Astrocyte of the cerebellum (primary cell): ENCODE measurements at regions not wholly inside any gene's neighbourhood (a gene's known extent, or its start where the extent isn't known, plus 50 kb on each side); places are given as distances from the start of the nearest gene placed in this dataset.

Source experiments
- DNase-seq: peaks from one replicate; pipeline ENCODE4 v3.0.0-alpha.2; 2011; ENCODE audit warnings: low read depth
- H3K4me3 ChIP-seq: 2 replicates; pipeline ENCODE4 v1.5.1; 2011; ENCODE audit warnings: mild to moderate bottlenecking, low read depth, low read length, moderate library complexity
- in situ Hi-C: cut with HindIII; loops from 2 replicates; pipeline ENCODE4 v1.10.0; 2017; ENCODE audit warnings: low sequenced_read_pairs
- TF ChIP-seq, protein P1 (sequence below): IDR thresholded peaks from 2 replicates; pipeline ENCODE4 v1.5.1; 2012; ENCODE audit warnings: low read length, low read depth, moderate library complexity, mild to moderate bottlenecking; ENCODE audit errors: missing control alignments

- in situ Hi-C loops: no loop called here
- H3K4me3 ChIP-seq: no peak overlapping the region
- no peak for DNase-seq
- TF ChIP-seq, protein P1, sequence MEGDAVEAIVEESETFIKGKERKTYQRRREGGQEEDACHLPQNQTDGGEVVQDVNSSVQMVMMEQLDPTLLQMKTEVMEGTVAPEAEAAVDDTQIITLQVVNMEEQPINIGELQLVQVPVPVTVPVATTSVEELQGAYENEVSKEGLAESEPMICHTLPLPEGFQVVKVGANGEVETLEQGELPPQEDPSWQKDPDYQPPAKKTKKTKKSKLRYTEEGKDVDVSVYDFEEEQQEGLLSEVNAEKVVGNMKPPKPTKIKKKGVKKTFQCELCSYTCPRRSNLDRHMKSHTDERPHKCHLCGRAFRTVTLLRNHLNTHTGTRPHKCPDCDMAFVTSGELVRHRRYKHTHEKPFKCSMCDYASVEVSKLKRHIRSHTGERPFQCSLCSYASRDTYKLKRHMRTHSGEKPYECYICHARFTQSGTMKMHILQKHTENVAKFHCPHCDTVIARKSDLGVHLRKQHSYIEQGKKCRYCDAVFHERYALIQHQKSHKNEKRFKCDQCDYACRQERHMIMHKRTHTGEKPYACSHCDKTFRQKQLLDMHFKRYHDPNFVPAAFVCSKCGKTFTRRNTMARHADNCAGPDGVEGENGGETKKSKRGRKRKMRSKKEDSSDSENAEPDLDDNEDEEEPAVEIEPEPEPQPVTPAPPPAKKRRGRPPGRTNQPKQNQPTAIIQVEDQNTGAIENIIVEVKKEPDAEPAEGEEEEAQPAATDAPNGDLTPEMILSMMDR: no peak
Measured at GRCh38 chr14:104460791-104461651, 118.5 kb upstream of the C14orf180 start.

DNA sequence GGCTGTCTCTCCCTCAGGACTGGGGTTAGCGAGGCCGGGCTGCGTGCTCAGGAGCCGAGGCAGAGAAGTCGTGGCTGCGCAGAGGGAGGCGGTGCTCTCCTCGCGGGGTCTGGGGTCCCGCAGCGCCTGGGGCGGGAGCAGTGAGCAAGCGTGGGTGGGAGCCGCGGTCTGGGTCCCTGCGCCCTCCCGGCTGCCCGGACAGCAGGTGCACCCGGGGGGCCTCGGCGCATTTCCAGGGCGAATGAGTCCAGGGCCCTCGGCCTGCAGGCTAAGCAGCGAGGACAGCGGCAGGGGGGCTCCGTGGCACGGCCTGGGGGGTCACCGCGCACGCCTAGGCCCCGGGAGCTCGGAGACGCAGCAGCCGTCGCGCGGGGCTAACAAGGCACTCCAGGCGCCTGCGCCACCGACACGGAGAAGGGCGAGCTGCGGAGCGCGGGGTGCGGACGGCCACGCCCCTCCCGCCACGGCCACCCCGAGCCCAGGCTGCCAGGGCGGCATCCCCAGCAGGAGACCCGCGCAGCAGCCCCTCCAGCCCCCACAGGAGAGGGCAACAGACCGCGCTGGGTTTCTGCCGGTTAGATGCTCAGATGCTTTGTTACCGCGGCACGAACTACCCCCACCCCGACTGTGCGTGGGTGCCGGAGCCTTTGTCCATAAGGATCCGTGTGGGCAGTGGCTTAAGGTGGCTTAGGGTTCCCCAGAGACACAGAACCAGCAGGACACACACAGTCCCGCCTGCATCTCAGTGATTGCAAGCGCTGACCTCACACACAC, 117.7 kb upstream of the C14orf180 start:
- TF ChIP-seq, protein P1: no peak
- no peak overlapping the region for H3K4me3 ChIP-seq
- in situ Hi-C loops: no loop called here
- DNase-seq: no peak

DNA sequence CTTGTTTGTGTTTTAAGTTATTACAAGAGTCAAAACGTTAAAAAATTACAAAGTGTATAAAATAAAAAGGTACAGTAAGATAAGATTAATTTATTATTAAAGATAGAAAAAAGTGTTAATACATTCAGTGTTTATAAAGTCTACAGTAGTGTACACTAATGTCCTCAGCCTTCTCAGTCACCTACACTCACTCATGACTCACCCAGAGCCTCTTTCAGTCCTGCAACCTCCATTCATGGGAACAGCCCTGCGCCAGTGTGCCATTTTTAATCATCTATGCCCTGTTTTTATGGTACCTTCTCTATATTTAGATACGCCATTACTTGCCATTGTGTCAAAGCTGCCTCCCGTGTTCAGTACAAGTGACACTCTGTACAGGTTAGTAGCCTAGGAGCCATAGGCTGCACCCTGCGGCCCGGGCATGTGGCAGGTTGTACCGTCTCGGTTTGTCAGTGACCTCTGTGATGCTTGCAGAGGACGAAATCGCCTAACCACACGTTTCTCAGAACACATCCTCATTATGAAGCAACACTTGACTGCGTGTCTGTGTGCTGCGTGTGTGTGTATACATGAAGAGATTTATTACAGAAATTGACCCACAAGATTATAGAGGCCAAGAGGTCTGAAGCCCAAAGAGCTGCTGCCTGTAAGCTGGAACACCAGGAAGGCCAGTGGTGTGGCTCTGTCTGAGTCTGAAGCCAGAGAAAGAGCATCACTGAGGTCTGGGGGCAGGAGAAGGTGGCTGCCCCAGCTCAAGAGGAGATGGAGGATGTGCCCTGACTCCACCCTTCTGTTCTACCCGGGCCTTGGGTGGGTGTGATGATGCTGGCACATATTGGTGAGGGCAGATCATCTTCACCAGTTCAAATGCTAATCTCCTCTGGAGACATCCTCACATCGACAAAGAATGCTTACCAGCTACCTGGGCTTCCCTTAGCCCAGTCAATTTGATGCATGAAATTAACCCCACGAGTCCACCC, 116.6 kb upstream of the C14orf180 start:
- no peak overlapping the region for H3K4me3 ChIP-seq
- in situ Hi-C loops: no loop called here
- TF ChIP-seq, protein P1: no peak
- DNase-seq: no peak

- H3K4me3 ChIP-seq: no peak overlapping the region
- in situ Hi-C loops: no loop called here
- TF ChIP-seq, protein P1: no peak
- DNase-seq: no peak
Measured at GRCh38 chr14:104464907-104465306, 114.7 kb upstream of the C14orf180 start.

DNA sequence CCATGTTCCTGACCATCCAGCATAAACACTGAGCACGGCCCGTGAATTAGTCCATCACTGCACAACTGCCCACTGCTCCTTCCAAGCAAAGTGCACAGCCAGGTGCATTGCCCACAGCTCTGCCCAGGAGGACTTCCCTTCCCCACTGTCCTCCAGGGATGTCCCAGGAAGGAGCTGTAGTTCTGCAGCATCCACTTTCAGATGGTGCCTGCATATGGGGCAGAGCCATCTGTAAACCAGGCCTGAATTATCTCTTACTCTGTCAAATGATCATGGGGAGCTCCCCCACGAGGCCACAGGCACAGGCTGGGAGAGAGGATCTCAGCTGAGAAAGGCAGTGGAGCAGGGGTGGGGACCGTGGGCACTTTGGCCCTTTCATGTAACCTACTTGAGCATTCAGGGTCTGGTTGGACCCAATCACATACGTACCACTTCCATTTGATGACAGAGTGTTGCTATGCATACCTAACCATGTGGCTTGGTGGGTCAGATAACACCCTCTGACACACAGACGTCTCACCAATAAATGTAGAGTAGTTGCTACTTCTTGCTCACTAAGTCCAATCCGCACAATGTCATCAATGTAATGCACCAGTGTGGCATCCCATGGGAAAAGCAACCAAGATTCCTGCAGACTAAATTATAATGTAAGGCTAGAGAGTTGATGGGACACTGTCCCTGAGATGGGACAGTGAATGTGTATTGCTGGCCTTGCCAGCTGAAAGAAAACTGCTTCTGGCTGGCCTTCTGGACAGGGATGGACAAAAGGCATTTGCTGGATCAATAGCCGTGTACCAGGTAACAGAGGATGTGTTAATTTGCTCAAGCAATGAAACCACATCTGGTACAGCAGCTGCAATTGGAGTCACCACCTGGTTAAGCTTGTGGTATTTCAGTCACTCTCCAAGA, 113.8 kb upstream of the C14orf180 start:
- TF ChIP-seq, protein P1: no peak
- in situ Hi-C loops: no loop called here
- no peak overlapping the region for H3K4me3 ChIP-seq
- no peak for DNase-seq
